ACHN (cell line): ENCODE measurements at regions not wholly inside any gene's neighbourhood (a gene's known extent, or its start where the extent isn't known, plus 50 kb on each side); places are given as distances from the start of the nearest gene placed in this dataset.
"Not testable (repeated sequence)": the region's sequence is repeated elsewhere in the genome, so short reads cannot be mapped to it uniquely, and the experiment has no call there.

Source experiments
- DNase-seq: peaks from one replicate; pipeline ENCODE4 v3.0.0-alpha.2; 2015
- in situ Hi-C: cut with HindIII; loops from 2 replicates; pipeline ENCODE4 v1.10.0; 2017; ENCODE audit warnings: low sequenced_read_pairs, low pct_ligation_motif_present, low pct_unique_long_range_greater_than_20kb

GRCh38 chr13:67515895-67516294 is 285.8 kb upstream of the PCDH9 start:
- no peak for DNase-seq
- in situ Hi-C loops = no loop called here

GRCh38 chr13:67509018-67509417 is 278.9 kb upstream of the PCDH9 start:
- DNase-seq = no peak
- in situ Hi-C loops = no loop called here

GRCh38 chr13:67508275-67508674 is 278.1 kb upstream of the PCDH9 start:
- in situ Hi-C loops, DNase-seq: not testable (repeated sequence)

- DNase-seq = no peak
- in situ Hi-C loops = no loop called here
These were observed 276.3 kb upstream of the PCDH9 start for GRCh38 chr13:67506407-67506806.

GRCh38 chr13:67505376-67505775 is 275.2 kb upstream of the PCDH9 start:
- in situ Hi-C loops = no loop called here
- DNase-seq = no peak

GRCh38 chr13:67498948-67499347 is 268.8 kb upstream of the PCDH9 start:
- in situ Hi-C loops = no loop called here
- no peak for DNase-seq

- in situ Hi-C loops = no loop called here
- DNase-seq = no peak
These were observed 263.7 kb upstream of the PCDH9 start for GRCh38 chr13:67493835-67494234.

GRCh38 chr13:67489016-67489415 is 258.9 kb upstream of the PCDH9 start:
- DNase-seq = no peak
- in situ Hi-C loops = no loop called here

GRCh38 chr13:67481445-67481844 is 251.3 kb upstream of the PCDH9 start:
- in situ Hi-C loops = no loop called here
- no peak for DNase-seq

GRCh38 chr13:67474115-67474514 is 244.0 kb upstream of the PCDH9 start:
- no peak for DNase-seq
- in situ Hi-C loops = no loop called here

- in situ Hi-C loops = no loop called here
- DNase-seq = no peak
These were observed 239.5 kb upstream of the PCDH9 start for GRCh38 chr13:67469623-67470022.

- DNase-seq = no peak
- in situ Hi-C loops = no loop called here
These were observed 236.4 kb upstream of the PCDH9 start for GRCh38 chr13:67466569-67466968.

GRCh38 chr13:67464154-67464553 is 234.0 kb upstream of the PCDH9 start:
- in situ Hi-C loops = no loop called here
- no peak for DNase-seq

GRCh38 chr13:67462098-67462497 is 232.0 kb upstream of the PCDH9 start:
- no peak for DNase-seq
- in situ Hi-C loops = no loop called here

GRCh38 chr13:67452526-67452925 is 222.4 kb upstream of the PCDH9 start:
- in situ Hi-C loops, DNase-seq: not testable (repeated sequence)

- no peak for DNase-seq
- in situ Hi-C loops = no loop called here
These were observed 215.3 kb upstream of the PCDH9 start for GRCh38 chr13:67445436-67445835.

GRCh38 chr13:67443923-67444322 is 213.8 kb upstream of the PCDH9 start:
- no peak for DNase-seq
- in situ Hi-C loops = no loop called here

GRCh38 chr13:67440236-67440975 is 210.3 kb upstream of the PCDH9 start:
- in situ Hi-C loops = no loop called here
- no peak for DNase-seq

GRCh38 chr13:67439365-67439764 is 209.2 kb upstream of the PCDH9 start:
- DNase-seq = no peak
- in situ Hi-C loops = no loop called here

- DNase-seq = no peak
- in situ Hi-C loops = no loop called here
These were observed 208.3 kb upstream of the PCDH9 start for GRCh38 chr13:67438465-67438864.

- in situ Hi-C loops = no loop called here
- no peak for DNase-seq
These were observed 207.1 kb upstream of the PCDH9 start for GRCh38 chr13:67437244-67437643.
